HG02610 (cell line): ENCODE measurements at regions not wholly inside any gene's neighbourhood (a gene's known extent, or its start where the extent isn't known, plus 50 kb on each side); places are given as distances from the start of the nearest gene placed in this dataset.
A peak's percentile ranks its signal among the peaks of the same experiment; 100 is the strongest.

ENCODE experiments used
- ATAC-seq: cut with Tn5 transposase; IDR thresholded peaks from one replicate; pipeline ENCODE4 v1.9.1; 2021; ENCODE audit warnings: mild to moderate bottlenecking, moderate library complexity; ENCODE audit not compliant: unreplicated experiment

GRCh38 chr4:152037435-152037834 lies 276.6 kb upstream of the GATB start:
- ATAC-seq, result no peak

GRCh38 chr4:152033621-152034020 lies 272.8 kb upstream of the GATB start:
- no peak for ATAC-seq

- ATAC-seq, result no peak
Observed at GRCh38 chr4:152032722-152033131, 271.9 kb upstream of the GATB start.

- no peak for ATAC-seq
Observed at GRCh38 chr4:152029631-152030030, 268.8 kb upstream of the GATB start.

GRCh38 chr4:152028131-152028530 lies 267.3 kb upstream of the GATB start:
- no peak for ATAC-seq

- ATAC-seq, result no peak
Observed at GRCh38 chr4:152024881-152025280, 264.1 kb upstream of the GATB start.

- no peak for ATAC-seq
Observed at GRCh38 chr4:152023674-152024073, 262.9 kb upstream of the GATB start.

- no peak for ATAC-seq
Observed at GRCh38 chr4:152022543-152022942, 261.7 kb upstream of the GATB start.

GRCh38 chr4:152021788-152022438 lies 261.1 kb upstream of the GATB start:
- ATAC-seq, result no peak

GRCh38 chr4:152020073-152020472 lies 259.3 kb upstream of the GATB start:
- ATAC-seq, result no peak

GRCh38 chr4:152016303-152016620 lies 255.5 kb upstream of the GATB start:
- no peak for ATAC-seq

- no peak for ATAC-seq
Observed at GRCh38 chr4:152015597-152016302, 254.9 kb upstream of the GATB start.

GRCh38 chr4:152014280-152014679 lies 253.5 kb upstream of the GATB start:
- peak; percentile 96 for ATAC-seq

- no peak for ATAC-seq
Observed at GRCh38 chr4:152011469-152011868, 250.7 kb upstream of the GATB start.

- ATAC-seq, result no peak
Observed at GRCh38 chr4:152010710-152011079, 249.9 kb upstream of the GATB start.

GRCh38 chr4:152009983-152010709 lies 249.3 kb upstream of the GATB start:
- ATAC-seq, result no peak

GRCh38 chr4:152009031-152009670 lies 248.3 kb upstream of the GATB start:
- no peak for ATAC-seq

- no peak for ATAC-seq
Observed at GRCh38 chr4:152007111-152007510, 246.3 kb upstream of the GATB start.

- ATAC-seq, result no peak
Observed at GRCh38 chr4:152004801-152005200, 244.0 kb upstream of the GATB start.

GRCh38 chr4:152000518-152000917 lies 239.7 kb upstream of the GATB start:
- no peak for ATAC-seq

- ATAC-seq, result no peak
Observed at GRCh38 chr4:151998723-151999122, 237.9 kb upstream of the GATB start.

- no peak for ATAC-seq
Observed at GRCh38 chr4:151997461-151997860, 236.7 kb upstream of the GATB start.
